DOHH2 (cell line): ENCODE measurements at regions not wholly inside any gene's neighbourhood (a gene's known extent, or its start where the extent isn't known, plus 50 kb on each side); places are given as distances from the start of the nearest gene placed in this dataset.

Source experiments
- CTCF ChIP-seq: fragments of 200-600 bp; sonication (generic); IDR thresholded peaks from one replicate; pipeline ENCODE4 v1.5.1; 2014; ENCODE audit warnings: antibody characterized with exemption, mild to moderate bottlenecking, low read depth, low read length; ENCODE audit not compliant: poor library complexity, severe bottlenecking
- EZH2phosphoT487 ChIP-seq: fragments of 200-600 bp; sonication (generic); IDR thresholded peaks from 2 replicates; pipeline ENCODE4 v1.6.1; 2017; ENCODE audit warnings: borderline replicate concordance, mild to moderate bottlenecking, antibody characterized with exemption, low read length, moderate library complexity, mixed read lengths

GRCh38 chr3:36305929-36306520 lies 74.3 kb upstream of the STAC start:
- TF ChIP-seq CTCF: no peak
- no peak for TF ChIP-seq EZH2phosphoT487
